Natural killer cell (primary cell): ENCODE measurements at regions not wholly inside any gene's neighbourhood (a gene's known extent, or its start where the extent isn't known, plus 50 kb on each side); places are given as distances from the start of the nearest gene placed in this dataset.
"Not testable (repeated sequence)": the region's sequence is repeated elsewhere in the genome, so short reads cannot be mapped to it uniquely, and the experiment has no call there.

Experiments used
- ATAC-seq, 3 donors: fragments of 150-1000 bp in 2 of 3; fragments of 200-7000 bp in 1 of 3; cut with Tn5 transposase; 1 replicate in 1 of 3; 2 replicates in 2 of 3; pipeline ENCODE4 v1.10.0; 2021; ENCODE audit warnings: mild to moderate bottlenecking in 2 of 3, moderate library complexity in 2 of 3
- DNase-seq, 2 donors: peaks; one replicate each; pipeline versions ENCODE4 v3.0.0 to v3.0.0-alpha.2; 2013 to 2021; ENCODE audit warnings: mixed read lengths in 1 of 2
- H3K27ac ChIP-seq: one replicate; pipeline ENCODE4 v1.5.1; 2013; ENCODE audit warnings: mild to moderate bottlenecking, low read length
- H3K27me3 ChIP-seq: one replicate; pipeline ENCODE4 v1.6.1; 2013; ENCODE audit warnings: low read length; ENCODE audit not compliant: control insufficient read depth, insufficient read depth
- H3K36me3 ChIP-seq: one replicate; pipeline ENCODE4 v1.6.1; 2013; ENCODE audit warnings: low read length; ENCODE audit not compliant: control insufficient read depth, insufficient read depth
- H3K4me1 ChIP-seq: one replicate; pipeline ENCODE4 v1.6.1; 2013; ENCODE audit warnings: low read length; ENCODE audit not compliant: control insufficient read depth, insufficient read depth
- H3K4me3 ChIP-seq: one replicate; pipeline ENCODE4 v1.5.1; 2013; ENCODE audit warnings: low read length
- H3K9me3 ChIP-seq: one replicate; pipeline ENCODE4 v1.6.1; 2013; ENCODE audit warnings: low read length; ENCODE audit not compliant: control insufficient read depth, insufficient read depth
- H3K27ac Mint-ChIP-seq, 2 donors: one replicate each; pipeline ENCODE4 v1.8.0; 2022; ENCODE audit warnings: mild to moderate bottlenecking in 2 of 2, mixed read lengths in 2 of 2, moderate library complexity in 1 of 2
- H3K27me3 Mint-ChIP-seq, 2 donors: one replicate each; pipeline ENCODE4 v1.8.0; 2022; ENCODE audit warnings: low read depth in 2 of 2, mixed read lengths in 2 of 2
- H3K36me3 Mint-ChIP-seq: one replicate; pipeline ENCODE4 v1.8.0; 2022; ENCODE audit warnings: mixed read lengths
- H3K4me1 Mint-ChIP-seq, 2 donors: one replicate each; pipeline ENCODE4 v1.8.0; 2022; ENCODE audit warnings: mixed read lengths in 2 of 2
- H3K4me3 Mint-ChIP-seq: one replicate; pipeline ENCODE4 v1.8.0; 2022; ENCODE audit warnings: mild to moderate bottlenecking, moderate library complexity, mixed read lengths
- H3K9me3 Mint-ChIP-seq, 2 donors: one replicate each; pipeline ENCODE4 v1.8.0; 2022; ENCODE audit warnings: mixed read lengths in 2 of 2
- WGBS: methylation state at CpG from one replicate; pipeline ENCODE4 v1.1.7; 2013; ENCODE audit warnings: missing lambda C conversion rate; ENCODE audit not compliant: insufficient coverage; 5-methylcytosine and 5-hydroxymethylcytosine counted together
- intact Hi-C: fragments of 100-400 bp; cut with micrococcal nuclease; formaldehyde crosslinking; loops from one replicate; pipeline ENCODE4 v1.14.2; 2022

DNA sequence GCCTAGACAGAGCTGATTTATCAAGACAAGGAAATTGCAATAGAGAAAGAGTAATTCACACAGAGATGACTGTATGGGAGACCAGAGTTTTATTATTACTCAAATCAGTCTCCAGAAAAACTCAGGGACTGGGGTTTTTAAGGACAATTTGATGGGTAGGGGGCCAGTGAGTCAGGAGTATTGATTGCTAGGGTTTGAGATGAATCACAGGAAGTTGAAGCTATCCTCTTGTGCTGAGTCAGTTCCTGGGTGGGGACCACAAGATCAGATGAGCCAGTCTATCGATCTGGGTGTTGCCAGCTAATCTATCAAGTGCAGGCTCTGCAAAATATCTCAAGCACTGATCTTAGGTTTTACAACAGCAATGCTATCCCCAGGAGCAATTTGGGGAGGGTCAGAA, 87.4 kb upstream of the TGIF2LY start:
- H3K9me3 Mint-ChIP-seq, H3K27me3 Mint-ChIP-seq, ATAC-seq, H3K36me3 Mint-ChIP-seq, H3K4me3 ChIP-seq, H3K27me3 ChIP-seq, H3K4me1 ChIP-seq, H3K36me3 ChIP-seq, H3K4me3 Mint-ChIP-seq, H3K27ac Mint-ChIP-seq, H3K4me1 Mint-ChIP-seq, intact Hi-C loops, DNase-seq, H3K9me3 ChIP-seq, H3K27ac ChIP-seq: not testable (repeated sequence)
- no CpG with 5 or more reads among the region's 1 CpG for WGBS

DNA sequence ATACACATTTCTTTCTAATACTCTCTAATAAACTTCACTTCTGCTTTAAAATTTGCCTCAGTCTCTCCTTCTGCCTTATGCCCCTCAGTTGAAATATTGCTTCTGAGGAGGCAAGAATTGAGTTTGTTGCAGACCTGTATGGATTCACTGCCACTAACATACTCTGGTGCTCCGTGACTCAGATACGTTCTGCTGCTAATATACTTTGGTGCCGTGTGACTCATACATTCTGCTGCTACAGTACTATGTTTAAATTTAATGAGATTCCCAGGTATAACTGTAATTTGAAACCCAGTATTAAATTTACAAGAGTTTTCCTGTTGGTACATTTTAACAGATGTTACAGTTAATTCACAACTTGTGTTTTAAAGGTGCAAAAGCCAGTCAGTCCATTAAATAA, 84.3 kb upstream of the TGIF2LY start:
- H3K36me3 Mint-ChIP-seq, H3K27me3 Mint-ChIP-seq, H3K9me3 ChIP-seq, H3K27ac ChIP-seq, DNase-seq, H3K9me3 Mint-ChIP-seq, H3K4me3 ChIP-seq, intact Hi-C loops, ATAC-seq, H3K4me1 ChIP-seq, H3K27ac Mint-ChIP-seq, H3K4me3 Mint-ChIP-seq, H3K27me3 ChIP-seq, H3K36me3 ChIP-seq, H3K4me1 Mint-ChIP-seq: not testable (repeated sequence)
- WGBS: no CpG with 5 or more reads among the region's 3 CpGs

DNA sequence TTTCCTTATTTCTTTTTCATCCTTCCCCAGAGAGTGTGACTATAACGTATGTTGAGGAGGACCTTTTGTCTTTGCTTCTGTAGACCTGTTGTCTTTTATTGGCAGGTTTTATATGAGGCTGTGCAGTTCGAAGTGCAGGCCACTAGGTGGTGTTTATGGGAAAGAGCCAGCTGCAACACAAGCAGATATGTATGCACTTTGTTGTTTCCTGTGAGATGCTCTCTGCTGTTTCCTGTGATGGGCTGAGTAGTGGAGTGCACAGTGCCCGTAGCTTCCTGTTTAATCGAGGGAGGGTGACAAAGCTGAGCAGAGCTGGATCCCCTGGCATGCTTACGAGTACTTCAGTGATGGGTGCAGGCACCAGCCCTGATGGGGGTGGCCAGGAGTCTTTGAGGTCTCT, 51.8 kb upstream of the TGIF2LY start:
- H3K4me1 ChIP-seq, H3K27ac ChIP-seq, H3K36me3 ChIP-seq, H3K4me1 Mint-ChIP-seq, H3K9me3 ChIP-seq, intact Hi-C loops, H3K27ac Mint-ChIP-seq, H3K27me3 Mint-ChIP-seq, H3K4me3 ChIP-seq, ATAC-seq, H3K36me3 Mint-ChIP-seq, H3K27me3 ChIP-seq, H3K4me3 Mint-ChIP-seq, H3K9me3 Mint-ChIP-seq: not testable (repeated sequence)
- peak in 1 of 2 donors; percentile 22 for DNase-seq
- 27% methylated on average over 5 of the region's 5 CpGs for WGBS
